H1 (cell line): ENCODE measurements at regions not wholly inside any gene's neighbourhood (a gene's known extent, or its start where the extent isn't known, plus 50 kb on each side); places are given as distances from the start of the nearest gene placed in this dataset.

ENCODE experiments used
- USF2 ChIP-seq: IDR thresholded peaks from 2 replicates; pipeline ENCODE4 v1.6.1; 2011; ENCODE audit warnings: low read length, improper control_type of control experiment

- TF ChIP-seq USF2 = no peak
- TF ChIP-seq, all 59 proteins: peak for 0
These were observed 84.3 kb upstream of the SHISAL1 start (continued) for GRCh38 chr22:44396727-44397722.
